ENCODE measurements at regions not wholly inside any gene's neighbourhood (a gene's known extent, or its start where the extent isn't known, plus 50 kb on each side); places are given as distances from the start of the nearest gene placed in this dataset.
A peak's percentile ranks its signal among the peaks of the same experiment; 100 is the strongest.
"Not testable (repeated sequence)": the region's sequence is repeated elsewhere in the genome, so short reads cannot be mapped to it uniquely, and the experiment has no call there.

DNA sequence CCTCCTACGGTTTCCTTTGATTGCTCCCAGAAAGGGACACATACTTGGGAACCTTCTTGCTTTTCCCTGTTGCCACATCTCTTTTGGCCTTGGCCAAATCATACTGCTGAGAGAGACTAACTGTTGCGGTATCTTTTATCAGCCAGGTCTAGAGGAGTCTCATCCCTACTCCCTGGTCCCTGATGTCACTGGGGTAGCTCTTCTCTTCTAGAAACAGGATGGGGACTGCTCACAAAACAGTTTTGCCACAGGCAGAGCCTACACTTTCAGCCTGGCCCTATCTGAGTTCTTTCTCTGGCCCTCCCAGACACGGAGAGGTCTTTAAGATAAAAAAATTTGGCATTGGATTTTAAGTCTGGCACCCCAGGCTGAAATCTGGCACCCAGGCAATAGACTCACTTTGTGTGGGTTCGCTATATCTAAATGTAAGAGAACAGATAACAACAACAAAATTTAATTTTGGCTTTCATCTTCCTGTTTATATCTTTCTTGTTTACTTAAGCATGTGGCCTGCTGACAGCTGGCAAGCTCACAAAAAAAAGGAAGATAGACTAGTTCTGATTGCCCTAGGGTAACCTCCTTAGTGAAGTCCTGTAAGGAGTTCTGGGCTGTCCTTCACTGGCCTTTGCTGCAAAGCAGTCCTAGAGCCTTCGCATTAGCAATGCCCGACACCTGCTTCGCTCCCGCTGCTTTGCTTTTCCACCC, 228.3 kb upstream of the NPVF start:
- TF ChIP-seq, protein P1, sequence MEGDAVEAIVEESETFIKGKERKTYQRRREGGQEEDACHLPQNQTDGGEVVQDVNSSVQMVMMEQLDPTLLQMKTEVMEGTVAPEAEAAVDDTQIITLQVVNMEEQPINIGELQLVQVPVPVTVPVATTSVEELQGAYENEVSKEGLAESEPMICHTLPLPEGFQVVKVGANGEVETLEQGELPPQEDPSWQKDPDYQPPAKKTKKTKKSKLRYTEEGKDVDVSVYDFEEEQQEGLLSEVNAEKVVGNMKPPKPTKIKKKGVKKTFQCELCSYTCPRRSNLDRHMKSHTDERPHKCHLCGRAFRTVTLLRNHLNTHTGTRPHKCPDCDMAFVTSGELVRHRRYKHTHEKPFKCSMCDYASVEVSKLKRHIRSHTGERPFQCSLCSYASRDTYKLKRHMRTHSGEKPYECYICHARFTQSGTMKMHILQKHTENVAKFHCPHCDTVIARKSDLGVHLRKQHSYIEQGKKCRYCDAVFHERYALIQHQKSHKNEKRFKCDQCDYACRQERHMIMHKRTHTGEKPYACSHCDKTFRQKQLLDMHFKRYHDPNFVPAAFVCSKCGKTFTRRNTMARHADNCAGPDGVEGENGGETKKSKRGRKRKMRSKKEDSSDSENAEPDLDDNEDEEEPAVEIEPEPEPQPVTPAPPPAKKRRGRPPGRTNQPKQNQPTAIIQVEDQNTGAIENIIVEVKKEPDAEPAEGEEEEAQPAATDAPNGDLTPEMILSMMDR (IDR thresholded peaks at IDR 0.05), result no peak
- DNase-seq (ENCODE audit: low spot score), result no peak
- ATAC-seq (ENCODE audit: low FRiP score), result peak; percentile 54

GRCh38 chr7:25459057-25459456, 230.8 kb upstream of the NPVF start:
- TF ChIP-seq, protein P1 (IDR thresholded peaks at IDR 0.05), result no peak
- ATAC-seq (ENCODE audit: low FRiP score) (no peak), DNase-seq (ENCODE audit: low spot score) (no peak)

- TF ChIP-seq, protein P1 (IDR thresholded peaks at IDR 0.05), result no peak
- DNase-seq (ENCODE audit: low spot score) (no peak), ATAC-seq (ENCODE audit: low FRiP score) (peak; percentile 17)
Observed at GRCh38 chr7:25460433-25460832, 232.1 kb upstream of the NPVF start.

- TF ChIP-seq, protein P1 (IDR thresholded peaks at IDR 0.05), result no peak
- DNase-seq (ENCODE audit: low spot score), result no peak
- no peak for ATAC-seq (ENCODE audit: low FRiP score)
Observed at GRCh38 chr7:25469669-25470068, 241.4 kb upstream of the NPVF start.

- DNase-seq (ENCODE audit: low spot score), result no peak
- TF ChIP-seq, protein P1 (IDR thresholded peaks at IDR 0.05), result no peak
- ATAC-seq (ENCODE audit: low FRiP score), result no peak
Observed at GRCh38 chr7:25476863-25477499, 248.7 kb upstream of the NPVF start.

- not testable (repeated sequence) for DNase-seq (ENCODE audit: low spot score); ATAC-seq (ENCODE audit: low FRiP score)
Observed at GRCh38 chr7:25478221-25478620, 249.9 kb upstream of the NPVF start.

GRCh38 chr7:25478925-25479324, 250.6 kb upstream of the NPVF start:
- ATAC-seq (ENCODE audit: low FRiP score), result no peak
- no peak for DNase-seq (ENCODE audit: low spot score)
- TF ChIP-seq, protein P1 (IDR thresholded peaks at IDR 0.05), result no peak
